OCI-LY1 (cell line): ENCODE measurements at regions not wholly inside any gene's neighbourhood (a gene's known extent, or its start where the extent isn't known, plus 50 kb on each side); places are given as distances from the start of the nearest gene placed in this dataset.

ENCODE experiments used
- H2AFZ ChIP-seq: fragments of 200-600 bp; sonication (generic), shearing (Covaris generic); 2 replicates; pipeline ENCODE4 v1.6.0; 2014; ENCODE audit warnings: antibody characterized with exemption, mild to moderate bottlenecking, low read length
- H3F3A ChIP-seq: fragments of 200-600 bp; sonication (generic), shearing (Covaris generic); 2 replicates; pipeline ENCODE4 v1.6.0; 2014; ENCODE audit warnings: mild to moderate bottlenecking, antibody characterized with exemption, low read length, moderate library complexity; ENCODE audit not compliant: insufficient read depth
- H3K27ac ChIP-seq: fragments of 200-600 bp; sonication (generic); 2 replicates; pipeline ENCODE4 v1.5.1; 2014; ENCODE audit warnings: low read length, mixed run types, mild to moderate bottlenecking, low read depth; ENCODE audit not compliant: poor library complexity, severe bottlenecking
- H3K27me3 ChIP-seq: fragments of 200-600 bp; sonication (generic); 2 replicates; pipeline ENCODE4 v1.6.0; 2014; ENCODE audit warnings: antibody characterized with exemption, mild to moderate bottlenecking, low read length, moderate library complexity; ENCODE audit not compliant: insufficient read depth
- H3K36me3 ChIP-seq: fragments of 200-600 bp; sonication (generic); 2 replicates; pipeline ENCODE4 v1.6.1; 2014; ENCODE audit warnings: mild to moderate bottlenecking, antibody characterized with exemption, low read length, moderate library complexity, mixed read lengths; ENCODE audit not compliant: insufficient read depth
- H3K4me1 ChIP-seq: fragments of 200-600 bp; sonication (generic); 2 replicates; pipeline ENCODE4 v1.5.1; 2014; ENCODE audit warnings: mild to moderate bottlenecking, low read length, moderate library complexity; ENCODE audit not compliant: insufficient read depth, severe bottlenecking
- H3K4me2 ChIP-seq: fragments of 200-600 bp; sonication (generic), shearing (Covaris generic); 2 replicates; pipeline ENCODE4 v1.6.1; 2014; ENCODE audit warnings: low read length
- H3K4me3 ChIP-seq: fragments of 200-600 bp; sonication (generic); 2 replicates; pipeline ENCODE4 v1.5.1; 2014; ENCODE audit warnings: low read length, low read depth, mild to moderate bottlenecking, mixed read lengths; ENCODE audit not compliant: poor library complexity, severe bottlenecking
- H3K79me2 ChIP-seq: fragments of 200-600 bp; shearing (Covaris generic); 2 replicates; pipeline ENCODE4 v1.6.1; 2016; ENCODE audit warnings: mixed run types, low read length, mixed read lengths; ENCODE audit not compliant: insufficient read depth
- H3K9ac ChIP-seq: fragments of 200-600 bp; sonication (generic), shearing (Covaris generic); 2 replicates; pipeline ENCODE4 v1.6.1; 2014; ENCODE audit warnings: mild to moderate bottlenecking, low read length, mixed read lengths
- H3K9me2 ChIP-seq: fragments of 200-600 bp; sonication (generic), shearing (Covaris generic); 2 replicates; pipeline ENCODE4 v1.6.1; 2014; ENCODE audit warnings: low read depth, mild to moderate bottlenecking, low read length, mixed read lengths
- H3K9me3 ChIP-seq: fragments of 200-600 bp; shearing (Covaris generic); 2 replicates; pipeline ENCODE4 v1.6.1; 2014; ENCODE audit warnings: low read length, mixed read lengths
- H4K20me1 ChIP-seq: fragments of 200-600 bp; sonication (generic), shearing (Covaris generic); 2 replicates; pipeline ENCODE4 v1.6.0; 2016; ENCODE audit warnings: mild to moderate bottlenecking, low read length; ENCODE audit not compliant: insufficient read depth
- CTCF ChIP-seq: fragments of 200-600 bp; sonication (generic), shearing (Covaris generic); IDR thresholded peaks from 2 replicates; pipeline ENCODE4 v1.5.1; 2017; ENCODE audit warnings: mild to moderate bottlenecking, antibody characterized with exemption, low read length, moderate library complexity, mixed read lengths
- EZH2 ChIP-seq: fragments of 200-600 bp; sonication (generic), shearing (Covaris generic); IDR thresholded peaks from 2 replicates; pipeline ENCODE4 v1.8.0; 2017; ENCODE audit warnings: borderline replicate concordance, mixed run types, mild to moderate bottlenecking, antibody characterized with exemption, low read length, moderate library complexity, mixed read lengths

- TF ChIP-seq EZH2 (no peak), CTCF (no peak)
- Histone ChIP-seq H3K4me3 (no peak overlapping the region), H2AFZ (no peak overlapping the region), H3K9ac (no peak overlapping the region), H3K27ac (no peak overlapping the region), H3K9me3 (no peaks in the 10 kb centered on the region), H3K9me2 (no peaks in the 10 kb centered on the region), H3F3A (no peaks in the 10 kb centered on the region), H3K4me1 (no peaks in the 10 kb centered on the region), H4K20me1 (no peaks in the 10 kb centered on the region), H3K27me3 (no peaks in the 10 kb centered on the region), H3K36me3 (no peaks in the 10 kb centered on the region), H3K4me2 (no peak overlapping the region), H3K79me2 (no peaks in the 10 kb centered on the region)
Observed at GRCh38 chr6:92201618-92202017, 1217.7 kb downstream of the EPHA7 start.

- no peaks in the 10 kb centered on the region; the same call in 1 of the 2 replicates for H3K9me2 ChIP-seq
- H4K20me1 ChIP-seq = no peaks in the 10 kb centered on the region
- no peaks in the 10 kb centered on the region for H3K4me1 ChIP-seq
- H3K4me3 ChIP-seq = no peak overlapping the region
- no peak overlapping the region for H2AFZ ChIP-seq
- no peaks in the 10 kb centered on the region for H3F3A ChIP-seq
- no peaks in the 10 kb centered on the region for H3K27me3 ChIP-seq
- TF ChIP-seq EZH2 (no peak), CTCF (no peak)
- H3K27ac ChIP-seq = no peak overlapping the region
- H3K9me3 ChIP-seq = no peaks in the 10 kb centered on the region
- no peak overlapping the region for H3K9ac ChIP-seq
- no peak overlapping the region for H3K4me2 ChIP-seq
- H3K36me3 ChIP-seq = no peaks in the 10 kb centered on the region
- H3K79me2 ChIP-seq = no peaks in the 10 kb centered on the region
Observed at GRCh38 chr6:92196325-92196724, 1223.0 kb downstream of the EPHA7 start.

GRCh38 chr6:92195796-92196195 lies 1223.6 kb downstream of the EPHA7 start:
- Histone ChIP-seq H3K9me3 (no peaks in the 10 kb centered on the region), H3K27me3 (no peaks in the 10 kb centered on the region), H4K20me1 (no peaks in the 10 kb centered on the region), H3K4me1 (no peaks in the 10 kb centered on the region), H3K4me3 (no peak overlapping the region), H3F3A (no peaks in the 10 kb centered on the region), H3K36me3 (no peaks in the 10 kb centered on the region), H3K9ac (no peak overlapping the region), H3K9me2 (no peaks in the 10 kb centered on the region; the same call in 1 of the 2 replicates), H3K79me2 (no peaks in the 10 kb centered on the region), H3K4me2 (no peak overlapping the region), H3K27ac (no peak overlapping the region), H2AFZ (no peak overlapping the region)
- TF ChIP-seq EZH2 (no peak), CTCF (no peak)
